ENCODE measurements at regions not wholly inside any gene's neighbourhood (a gene's known extent, or its start where the extent isn't known, plus 50 kb on each side); places are given as distances from the start of the nearest gene placed in this dataset.

- H3K9me3 ChIP-seq (ENCODE audit: low read length): no peaks in the 10 kb centered on the region
- no peak overlapping the region for H3K9ac ChIP-seq (ENCODE audit: low read length)
- no peak overlapping the region for H2AFZ ChIP-seq (ENCODE audit: low read length)
- no peaks in the 10 kb centered on the region for H3K36me3 ChIP-seq (ENCODE audit: insufficient read depth, low read length)
- no peaks in the 10 kb centered on the region for H3F3A ChIP-seq (ENCODE audit: insufficient read depth, low read length)
- no peaks in the 10 kb centered on the region for H3K9me2 ChIP-seq (ENCODE audit: low read depth, low read length)
- no peak overlapping the region for H3K27ac ChIP-seq (ENCODE audit: low read depth, low read length, poor library complexity, severe bottlenecking)
- no peaks in the 10 kb centered on the region for H4K20me1 ChIP-seq (ENCODE audit: insufficient read depth, low read length)
- H3K27me3 ChIP-seq (ENCODE audit: insufficient read depth, low read length): no peaks in the 10 kb centered on the region
- TF ChIP-seq EZH2 (IDR thresholded peaks at IDR 0.05; ENCODE audit: borderline replicate concordance, low read length) (no peak), CTCF (IDR thresholded peaks at IDR 0.05; ENCODE audit: low read length) (no peak)
- H3K79me2 ChIP-seq (ENCODE audit: insufficient read depth, low read length): no peaks in the 10 kb centered on the region
- no peak overlapping the region for H3K4me2 ChIP-seq (ENCODE audit: low read length)
- no peak overlapping the region for H3K4me3 ChIP-seq (ENCODE audit: low read depth, low read length, poor library complexity, severe bottlenecking)
- no peaks in the 10 kb centered on the region for H3K4me1 ChIP-seq (ENCODE audit: insufficient read depth, low read length, severe bottlenecking)
These were observed 153.6 kb upstream of the DSEL start for GRCh38 chr18:67670024-67670543.

- H3K27ac ChIP-seq (ENCODE audit: low read depth, low read length, poor library complexity, severe bottlenecking): no peak overlapping the region
- H3K4me3 ChIP-seq (ENCODE audit: low read depth, low read length, poor library complexity, severe bottlenecking): no peak overlapping the region
- no peaks in the 10 kb centered on the region for H3K27me3 ChIP-seq (ENCODE audit: insufficient read depth, low read length)
- no peak overlapping the region for H2AFZ ChIP-seq (ENCODE audit: low read length)
- H3K79me2 ChIP-seq (ENCODE audit: insufficient read depth, low read length): no peaks in the 10 kb centered on the region
- no peaks in the 10 kb centered on the region for H3K9me2 ChIP-seq (ENCODE audit: low read depth, low read length)
- no peak overlapping the region for H3K9ac ChIP-seq (ENCODE audit: low read length)
- TF ChIP-seq CTCF (IDR thresholded peaks at IDR 0.05; ENCODE audit: low read length): no peak
- H3K9me3 ChIP-seq (ENCODE audit: low read length): no peaks in the 10 kb centered on the region
- H3K4me2 ChIP-seq (ENCODE audit: low read length): no peak overlapping the region
- H3F3A ChIP-seq (ENCODE audit: insufficient read depth, low read length): no peaks in the 10 kb centered on the region
- no peaks in the 10 kb centered on the region for H3K4me1 ChIP-seq (ENCODE audit: insufficient read depth, low read length, severe bottlenecking)
- no peaks in the 10 kb centered on the region for H4K20me1 ChIP-seq (ENCODE audit: insufficient read depth, low read length)
- no peaks in the 10 kb centered on the region for H3K36me3 ChIP-seq (ENCODE audit: insufficient read depth, low read length)
These were observed 148.7 kb upstream of the DSEL start for GRCh38 chr18:67665266-67665665.

GRCh38 chr18:67662996-67663395 is 146.5 kb upstream of the DSEL start:
- Histone ChIP-seq H3K27me3 (ENCODE audit: insufficient read depth, low read length) (no peaks in the 10 kb centered on the region), H3K79me2 (ENCODE audit: insufficient read depth, low read length) (no peaks in the 10 kb centered on the region), H3K4me1 (ENCODE audit: insufficient read depth, low read length, severe bottlenecking) (no peaks in the 10 kb centered on the region), H3K27ac (ENCODE audit: low read depth, low read length, poor library complexity, severe bottlenecking) (no peak overlapping the region), H3K36me3 (ENCODE audit: insufficient read depth, low read length) (no peaks in the 10 kb centered on the region), H3K4me3 (ENCODE audit: low read depth, low read length, poor library complexity, severe bottlenecking) (no peak overlapping the region), H3K4me2 (ENCODE audit: low read length) (no peak overlapping the region), H2AFZ (ENCODE audit: low read length) (no peak overlapping the region), H3K9me2 (ENCODE audit: low read depth, low read length) (no peaks in the 10 kb centered on the region), H3K9ac (ENCODE audit: low read length) (no peak overlapping the region), H3K9me3 (ENCODE audit: low read length) (no peaks in the 10 kb centered on the region), H4K20me1 (ENCODE audit: insufficient read depth, low read length) (no peaks in the 10 kb centered on the region), H3F3A (ENCODE audit: insufficient read depth, low read length) (no peaks in the 10 kb centered on the region)
- TF ChIP-seq EZH2 (IDR thresholded peaks at IDR 0.05; ENCODE audit: borderline replicate concordance, low read length) (no peak), CTCF (IDR thresholded peaks at IDR 0.05; ENCODE audit: low read length) (no peak)

All from OCI-LY1 (cell line).